GM12891 (cell line): ENCODE measurements at regions not wholly inside any gene's neighbourhood (a gene's known extent, or its start where the extent isn't known, plus 50 kb on each side); places are given as distances from the start of the nearest gene placed in this dataset.

Experiments
- POLR2A ChIP-seq: IDR thresholded peaks from 2 replicates; pipeline ENCODE4 v1.6.1; 2011; ENCODE audit warnings: low read depth, low read length, control low read depth
- POLR2AphosphoS5 ChIP-seq: IDR thresholded peaks from 2 replicates; pipeline ENCODE4 v1.6.1; 2011; ENCODE audit warnings: low read depth, low read length, control low read depth
- SPI1 ChIP-seq: IDR thresholded peaks from 2 replicates; pipeline ENCODE4 v1.6.1; 2011; ENCODE audit warnings: low read depth, low read length, control low read depth

DNA sequence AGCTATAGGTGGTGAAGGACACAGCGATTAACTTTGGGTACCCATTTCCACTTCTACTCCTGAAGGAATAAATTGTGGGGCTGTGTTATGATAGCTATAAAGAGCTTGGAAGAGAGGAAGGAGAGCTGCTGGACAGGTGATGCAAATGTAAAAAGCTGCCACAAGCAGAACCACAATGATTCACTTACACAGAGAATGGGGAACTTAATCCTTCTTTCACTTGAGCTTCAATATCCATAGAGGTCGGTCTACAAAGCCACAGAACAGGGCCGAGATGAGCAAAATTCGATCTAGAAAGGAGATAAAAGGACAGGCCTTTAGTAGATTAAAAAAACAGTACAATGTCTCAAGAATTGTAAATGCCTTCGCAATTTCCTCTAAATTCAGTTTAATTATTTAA, 831.1 kb downstream of the LRFN5 start:
- no peak for TF ChIP-seq POLR2A
- no peak for TF ChIP-seq SPI1
- TF ChIP-seq POLR2AphosphoS5 = no peak
